HL-60 (cell line): ENCODE measurements at regions not wholly inside any gene's neighbourhood (a gene's known extent, or its start where the extent isn't known, plus 50 kb on each side); places are given as distances from the start of the nearest gene placed in this dataset.

Experiments used
- GABPA ChIP-seq: IDR thresholded peaks from 2 replicates; pipeline ENCODE4 v1.6.1; 2012; ENCODE audit warnings: low read depth
- POLR2AphosphoS5 ChIP-seq: IDR thresholded peaks from 2 replicates; pipeline ENCODE4 v1.6.1; 2012; ENCODE audit warnings: low read depth
- SPI1 ChIP-seq: IDR thresholded peaks from 2 replicates; pipeline ENCODE4 v1.6.1; 2012; ENCODE audit warnings: low read depth, mild to moderate bottlenecking, borderline replicate concordance
- TF ChIP-seq, protein P1 (sequence below): IDR thresholded peaks from 2 replicates; pipeline ENCODE4 v1.6.1; 2012; ENCODE audit warnings: low read depth; ENCODE audit not compliant: insufficient replicate concordance
- TF ChIP-seq, protein P2 (sequence below): IDR thresholded peaks from one replicate; pipeline ENCODE4 v1.5.1; 2011; ENCODE audit warnings: low read length, control low read depth, inconsistent platforms; ENCODE audit not compliant: insufficient read depth

DNA sequence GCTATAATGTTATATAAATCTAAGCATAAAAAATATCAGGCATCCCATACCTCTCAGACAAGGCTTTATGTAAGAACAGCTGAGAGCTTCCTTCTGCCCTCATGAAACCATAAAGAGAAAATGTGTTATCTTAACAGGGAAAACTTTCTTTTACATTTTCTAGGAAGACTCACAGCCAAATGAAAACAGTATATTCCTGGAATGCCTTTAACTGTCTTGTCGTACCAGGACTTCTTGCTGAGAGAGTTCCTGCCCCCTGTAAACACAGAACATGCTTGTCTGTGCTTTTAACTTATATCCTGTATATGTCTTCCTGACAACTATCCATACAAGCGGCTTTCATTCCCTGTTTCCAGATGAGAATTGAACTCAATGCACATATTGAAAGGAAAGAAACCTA lies 64.8 kb upstream of the AHR start:
- TF ChIP-seq, protein P1, sequence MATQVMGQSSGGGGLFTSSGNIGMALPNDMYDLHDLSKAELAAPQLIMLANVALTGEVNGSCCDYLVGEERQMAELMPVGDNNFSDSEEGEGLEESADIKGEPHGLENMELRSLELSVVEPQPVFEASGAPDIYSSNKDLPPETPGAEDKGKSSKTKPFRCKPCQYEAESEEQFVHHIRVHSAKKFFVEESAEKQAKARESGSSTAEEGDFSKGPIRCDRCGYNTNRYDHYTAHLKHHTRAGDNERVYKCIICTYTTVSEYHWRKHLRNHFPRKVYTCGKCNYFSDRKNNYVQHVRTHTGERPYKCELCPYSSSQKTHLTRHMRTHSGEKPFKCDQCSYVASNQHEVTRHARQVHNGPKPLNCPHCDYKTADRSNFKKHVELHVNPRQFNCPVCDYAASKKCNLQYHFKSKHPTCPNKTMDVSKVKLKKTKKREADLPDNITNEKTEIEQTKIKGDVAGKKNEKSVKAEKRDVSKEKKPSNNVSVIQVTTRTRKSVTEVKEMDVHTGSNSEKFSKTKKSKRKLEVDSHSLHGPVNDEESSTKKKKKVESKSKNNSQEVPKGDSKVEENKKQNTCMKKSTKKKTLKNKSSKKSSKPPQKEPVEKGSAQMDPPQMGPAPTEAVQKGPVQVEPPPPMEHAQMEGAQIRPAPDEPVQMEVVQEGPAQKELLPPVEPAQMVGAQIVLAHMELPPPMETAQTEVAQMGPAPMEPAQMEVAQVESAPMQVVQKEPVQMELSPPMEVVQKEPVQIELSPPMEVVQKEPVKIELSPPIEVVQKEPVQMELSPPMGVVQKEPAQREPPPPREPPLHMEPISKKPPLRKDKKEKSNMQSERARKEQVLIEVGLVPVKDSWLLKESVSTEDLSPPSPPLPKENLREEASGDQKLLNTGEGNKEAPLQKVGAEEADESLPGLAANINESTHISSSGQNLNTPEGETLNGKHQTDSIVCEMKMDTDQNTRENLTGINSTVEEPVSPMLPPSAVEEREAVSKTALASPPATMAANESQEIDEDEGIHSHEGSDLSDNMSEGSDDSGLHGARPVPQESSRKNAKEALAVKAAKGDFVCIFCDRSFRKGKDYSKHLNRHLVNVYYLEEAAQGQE = no peak
- TF ChIP-seq, protein P2, sequence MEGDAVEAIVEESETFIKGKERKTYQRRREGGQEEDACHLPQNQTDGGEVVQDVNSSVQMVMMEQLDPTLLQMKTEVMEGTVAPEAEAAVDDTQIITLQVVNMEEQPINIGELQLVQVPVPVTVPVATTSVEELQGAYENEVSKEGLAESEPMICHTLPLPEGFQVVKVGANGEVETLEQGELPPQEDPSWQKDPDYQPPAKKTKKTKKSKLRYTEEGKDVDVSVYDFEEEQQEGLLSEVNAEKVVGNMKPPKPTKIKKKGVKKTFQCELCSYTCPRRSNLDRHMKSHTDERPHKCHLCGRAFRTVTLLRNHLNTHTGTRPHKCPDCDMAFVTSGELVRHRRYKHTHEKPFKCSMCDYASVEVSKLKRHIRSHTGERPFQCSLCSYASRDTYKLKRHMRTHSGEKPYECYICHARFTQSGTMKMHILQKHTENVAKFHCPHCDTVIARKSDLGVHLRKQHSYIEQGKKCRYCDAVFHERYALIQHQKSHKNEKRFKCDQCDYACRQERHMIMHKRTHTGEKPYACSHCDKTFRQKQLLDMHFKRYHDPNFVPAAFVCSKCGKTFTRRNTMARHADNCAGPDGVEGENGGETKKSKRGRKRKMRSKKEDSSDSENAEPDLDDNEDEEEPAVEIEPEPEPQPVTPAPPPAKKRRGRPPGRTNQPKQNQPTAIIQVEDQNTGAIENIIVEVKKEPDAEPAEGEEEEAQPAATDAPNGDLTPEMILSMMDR = no peak
- TF ChIP-seq POLR2AphosphoS5 (no peak), GABPA (no peak), SPI1 (no peak)
